HEK293 (cell line): ENCODE measurements at regions not wholly inside any gene's neighbourhood (a gene's known extent, or its start where the extent isn't known, plus 50 kb on each side); places are given as distances from the start of the nearest gene placed in this dataset.

Source experiments
- CTCF ChIA-PET: fragments of 350-600 bp; formaldehyde crosslinking; extraction: SDS; loops from one replicate; lab custom pipeline; 2021; ENCODE audit warnings: antibody characterized with exemption; lab: Yijun Ruan, JAX
- POLR2A ChIA-PET: fragments of 300-600 bp; formaldehyde crosslinking; extraction: SDS; loops from one replicate; lab custom pipeline; 2020; ENCODE audit warnings: antibody characterized with exemption, inconsistent platforms; lab: Yijun Ruan, JAX
- H3K27ac ChIP-seq: fragments of 200-500 bp; sonication (Bioruptor generic); 2 replicates; pipeline ENCODE4 v1.5.1; 2014; ENCODE audit warnings: low read depth, low read length, control low read depth, inconsistent platforms; ENCODE audit errors: extremely low read depth
- H3K36me3 ChIP-seq, 2 experiments: fragments of 200-500 bp in 1 of 2; sonication (Bioruptor generic) in 1 of 2; 1 replicate in 1 of 2; 2 replicates in 1 of 2; pipeline ENCODE4 v1.5.1; 2014 to 2017; ENCODE audit warnings: inconsistent platforms in 2 of 2, low read length in 2 of 2; ENCODE audit not compliant: control insufficient read depth in 2 of 2, insufficient read depth in 1 of 2
- H3K4me1 ChIP-seq: fragments of 200-500 bp; sonication (Bioruptor generic); 2 replicates; pipeline ENCODE4 v1.5.1; 2014; ENCODE audit warnings: mild to moderate bottlenecking, low read length, inconsistent platforms; ENCODE audit not compliant: control insufficient read depth, insufficient read depth
- H3K4me3 ChIP-seq: 2 replicates; pipeline ENCODE4 v1.5.1; 2011; ENCODE audit warnings: low read depth, mild to moderate bottlenecking, control low read depth, low read length, moderate library complexity
- H3K9me3 ChIP-seq: fragments of 200-500 bp; sonication (Bioruptor generic); 2 replicates; pipeline ENCODE4 v1.5.1; 2014; ENCODE audit warnings: low read depth, low read length, inconsistent platforms; ENCODE audit not compliant: control insufficient read depth, insufficient read depth
- IKZF3 ChIP-seq: fragments of 450-650 bp; IDR thresholded peaks from 2 replicates; pipeline ENCODE4 v1.5.0; 2018; ENCODE audit warnings: missing biosample characterization, mild to moderate bottlenecking, missing genetic modification characterization, moderate library complexity
- OVOL3 ChIP-seq: fragments of 450-650 bp; formaldehyde crosslinking; IDR thresholded peaks from 2 replicates; pipeline ENCODE4 v1.5.1; 2016; ENCODE audit warnings: missing biosample characterization, missing genetic modification characterization
- PRDM4 ChIP-seq: fragments of 450-650 bp; formaldehyde crosslinking; IDR thresholded peaks from 2 replicates; pipeline ENCODE4 v1.5.1; 2017; ENCODE audit warnings: missing biosample characterization, missing genetic modification characterization
- SCRT2 ChIP-seq: fragments of 450-650 bp; formaldehyde crosslinking; IDR thresholded peaks from 2 replicates; pipeline ENCODE4 v1.5.1; 2016; ENCODE audit warnings: missing biosample characterization, missing genetic modification characterization
- ZFP37 ChIP-seq: fragments of 450-650 bp; formaldehyde crosslinking; IDR thresholded peaks from 2 replicates; pipeline ENCODE4 v1.5.1; 2016; ENCODE audit warnings: missing biosample characterization, missing genetic modification characterization
- ZNF174 ChIP-seq: fragments of 450-650 bp; formaldehyde crosslinking; IDR thresholded peaks from 2 replicates; pipeline ENCODE4 v1.5.0; 2017; ENCODE audit warnings: missing biosample characterization, mild to moderate bottlenecking, missing genetic modification characterization
- ZNF18 ChIP-seq: fragments of 450-650 bp; formaldehyde crosslinking; IDR thresholded peaks from 2 replicates; pipeline ENCODE4 v1.5.1; 2016; ENCODE audit warnings: missing biosample characterization, missing genetic modification characterization
- ZNF202 ChIP-seq: fragments of 450-650 bp; formaldehyde crosslinking; IDR thresholded peaks from 2 replicates; pipeline ENCODE4 v1.5.1; 2016; ENCODE audit warnings: missing biosample characterization, missing genetic modification characterization, borderline replicate concordance
- ZNF24 ChIP-seq: fragments of 450-650 bp; formaldehyde crosslinking; IDR thresholded peaks from 2 replicates; pipeline ENCODE4 v1.5.1; 2016; ENCODE audit warnings: missing biosample characterization, missing genetic modification characterization
- ZNF248 ChIP-seq: fragments of 450-650 bp; formaldehyde crosslinking; IDR thresholded peaks from 2 replicates; pipeline ENCODE4 v1.5.1; 2017; ENCODE audit warnings: missing biosample characterization, missing genetic modification characterization
- ZNF366 ChIP-seq: fragments of 450-650 bp; formaldehyde crosslinking; conservative IDR thresholded peaks from 2 replicates; pipeline ENCODE4 v1.5.1; 2016; ENCODE audit warnings: missing biosample characterization, missing genetic modification characterization
- ZNF48 ChIP-seq: fragments of 450-650 bp; formaldehyde crosslinking; IDR thresholded peaks from 2 replicates; pipeline ENCODE4 v1.5.1; 2016; ENCODE audit warnings: missing biosample characterization, missing genetic modification characterization
- ZNF518A ChIP-seq: fragments of 450-650 bp; formaldehyde crosslinking; conservative IDR thresholded peaks from 2 replicates; pipeline ENCODE4 v1.5.1; 2016; ENCODE audit warnings: low read depth, missing biosample characterization, missing genetic modification characterization
- ZNF596 ChIP-seq: fragments of 450-650 bp; IDR thresholded peaks from 2 replicates; pipeline ENCODE4 v1.5.0; 2018; ENCODE audit warnings: missing biosample characterization, mild to moderate bottlenecking, missing genetic modification characterization, moderate library complexity
- ZNF701 ChIP-seq: fragments of 450-650 bp; formaldehyde crosslinking; IDR thresholded peaks from 2 replicates; pipeline ENCODE4 v1.5.1; 2016; ENCODE audit warnings: missing biosample characterization, missing genetic modification characterization
- ZNF776 ChIP-seq: fragments of 450-650 bp; formaldehyde crosslinking; IDR thresholded peaks from 2 replicates; pipeline ENCODE4 v1.5.0; 2017; ENCODE audit warnings: missing biosample characterization, missing genetic modification characterization, borderline replicate concordance
- ZNF843 ChIP-seq: fragments of 450-650 bp; formaldehyde crosslinking; IDR thresholded peaks from 2 replicates; pipeline ENCODE4 v1.5.1; 2016; ENCODE audit warnings: missing biosample characterization, missing genetic modification characterization
- TF ChIP-seq, protein P1 (sequence below): IDR thresholded peaks from 2 replicates; pipeline ENCODE4 v1.6.1; 2011; ENCODE audit warnings: mild to moderate bottlenecking, low read depth, low read length, borderline replicate concordance
- TF ChIP-seq, protein P2 (sequence below): fragments of 450-650 bp; formaldehyde crosslinking; IDR thresholded peaks from 2 replicates; pipeline ENCODE4 v1.5.1; 2016; ENCODE audit warnings: missing biosample characterization, missing genetic modification characterization
- TF ChIP-seq, protein P3 (sequence below): fragments of 450-650 bp; formaldehyde crosslinking; conservative IDR thresholded peaks from 2 replicates; pipeline ENCODE4 v1.5.1; 2016; ENCODE audit warnings: low read depth, missing biosample characterization, missing genetic modification characterization

DNA sequence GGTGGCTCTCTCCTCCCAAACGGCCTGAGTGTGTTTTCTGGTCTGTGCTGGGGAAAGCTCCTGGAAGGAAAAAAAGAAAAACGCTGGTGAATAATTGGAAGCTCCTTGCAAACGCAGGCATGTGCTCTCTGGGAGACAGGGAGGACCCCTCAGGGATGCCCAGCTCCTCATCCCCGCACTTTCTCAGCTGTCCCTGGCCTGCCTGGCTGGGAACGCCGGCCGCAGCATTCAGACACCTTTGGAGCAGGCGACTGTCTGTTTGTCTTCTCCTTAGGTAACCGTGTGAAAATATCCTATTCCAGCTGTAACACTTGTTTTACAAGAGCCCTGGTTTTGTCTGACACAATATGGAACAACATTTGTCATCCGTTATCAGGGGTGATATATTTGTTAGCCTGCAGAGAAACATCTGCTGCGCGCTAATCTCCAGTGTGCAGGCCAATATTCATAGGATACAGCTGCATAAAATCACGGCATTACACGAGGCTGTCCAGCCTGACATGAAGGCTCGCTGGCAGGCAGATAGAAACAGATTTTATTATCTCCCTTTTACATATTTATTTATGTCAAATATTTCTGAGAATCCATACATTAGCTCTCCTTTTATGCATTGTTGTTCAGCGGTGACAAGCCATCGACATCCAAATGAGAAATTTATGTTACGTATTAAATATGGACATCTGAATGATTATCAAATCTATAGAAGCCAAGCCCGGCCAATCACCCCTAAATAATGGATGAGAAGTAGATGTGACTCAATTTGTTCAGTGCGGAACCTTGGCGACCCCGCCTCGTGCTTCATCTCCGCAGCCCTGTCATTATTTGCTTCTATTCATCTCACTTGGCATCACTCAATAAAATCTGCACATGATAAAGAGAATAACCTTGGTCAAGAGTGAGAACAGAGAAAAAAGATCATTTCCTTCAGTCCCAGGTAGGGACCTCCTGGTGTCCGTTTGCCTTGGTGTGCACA is 675.1 kb upstream of the SALL3 start:
- Histone ChIP-seq H3K27ac (no peak overlapping the region), H3K36me3 (no peaks in the 10 kb centered on the region), H3K4me3 (no peak overlapping the region), H3K9me3 (no peaks in the 10 kb centered on the region), H3K4me1 (no peaks in the 10 kb centered on the region)
- POLR2A ChIA-PET = no interaction called here
- TF ChIP-seq ZNF596 (tag by site-specific recombination) (no peak), OVOL3 (tag by site-specific recombination) (no peak), ZNF366 (tag by site-specific recombination) (no peak), ZNF174 (no peak), ZNF518A (tag by site-specific recombination) (no peak), ZNF701 (tag by site-specific recombination) (no peak), ZNF248 (tag by site-specific recombination) (no peak), ZNF18 (no peak), PRDM4 (no peak), SCRT2 (tag by site-specific recombination) (no peak), ZNF24 (no peak), ZNF776 (no peak), ZFP37 (tag by site-specific recombination) (no peak), IKZF3 (tag by site-specific recombination) (no peak), ZNF48 (no peak), ZNF202 (tag by site-specific recombination) (no peak), ZNF843 (no peak)
- TF ChIP-seq, protein P1, sequence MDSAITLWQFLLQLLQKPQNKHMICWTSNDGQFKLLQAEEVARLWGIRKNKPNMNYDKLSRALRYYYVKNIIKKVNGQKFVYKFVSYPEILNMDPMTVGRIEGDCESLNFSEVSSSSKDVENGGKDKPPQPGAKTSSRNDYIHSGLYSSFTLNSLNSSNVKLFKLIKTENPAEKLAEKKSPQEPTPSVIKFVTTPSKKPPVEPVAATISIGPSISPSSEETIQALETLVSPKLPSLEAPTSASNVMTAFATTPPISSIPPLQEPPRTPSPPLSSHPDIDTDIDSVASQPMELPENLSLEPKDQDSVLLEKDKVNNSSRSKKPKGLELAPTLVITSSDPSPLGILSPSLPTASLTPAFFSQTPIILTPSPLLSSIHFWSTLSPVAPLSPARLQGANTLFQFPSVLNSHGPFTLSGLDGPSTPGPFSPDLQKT = no peak
- TF ChIP-seq, protein P2, sequence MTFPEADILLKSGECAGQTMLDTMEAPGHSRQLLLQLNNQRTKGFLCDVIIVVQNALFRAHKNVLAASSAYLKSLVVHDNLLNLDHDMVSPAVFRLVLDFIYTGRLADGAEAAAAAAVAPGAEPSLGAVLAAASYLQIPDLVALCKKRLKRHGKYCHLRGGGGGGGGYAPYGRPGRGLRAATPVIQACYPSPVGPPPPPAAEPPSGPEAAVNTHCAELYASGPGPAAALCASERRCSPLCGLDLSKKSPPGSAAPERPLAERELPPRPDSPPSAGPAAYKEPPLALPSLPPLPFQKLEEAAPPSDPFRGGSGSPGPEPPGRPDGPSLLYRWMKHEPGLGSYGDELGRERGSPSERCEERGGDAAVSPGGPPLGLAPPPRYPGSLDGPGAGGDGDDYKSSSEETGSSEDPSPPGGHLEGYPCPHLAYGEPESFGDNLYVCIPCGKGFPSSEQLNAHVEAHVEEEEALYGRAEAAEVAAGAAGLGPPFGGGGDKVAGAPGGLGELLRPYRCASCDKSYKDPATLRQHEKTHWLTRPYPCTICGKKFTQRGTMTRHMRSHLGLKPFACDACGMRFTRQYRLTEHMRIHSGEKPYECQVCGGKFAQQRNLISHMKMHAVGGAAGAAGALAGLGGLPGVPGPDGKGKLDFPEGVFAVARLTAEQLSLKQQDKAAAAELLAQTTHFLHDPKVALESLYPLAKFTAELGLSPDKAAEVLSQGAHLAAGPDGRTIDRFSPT (tag by site-specific recombination) = no peak
- TF ChIP-seq, protein P3, sequence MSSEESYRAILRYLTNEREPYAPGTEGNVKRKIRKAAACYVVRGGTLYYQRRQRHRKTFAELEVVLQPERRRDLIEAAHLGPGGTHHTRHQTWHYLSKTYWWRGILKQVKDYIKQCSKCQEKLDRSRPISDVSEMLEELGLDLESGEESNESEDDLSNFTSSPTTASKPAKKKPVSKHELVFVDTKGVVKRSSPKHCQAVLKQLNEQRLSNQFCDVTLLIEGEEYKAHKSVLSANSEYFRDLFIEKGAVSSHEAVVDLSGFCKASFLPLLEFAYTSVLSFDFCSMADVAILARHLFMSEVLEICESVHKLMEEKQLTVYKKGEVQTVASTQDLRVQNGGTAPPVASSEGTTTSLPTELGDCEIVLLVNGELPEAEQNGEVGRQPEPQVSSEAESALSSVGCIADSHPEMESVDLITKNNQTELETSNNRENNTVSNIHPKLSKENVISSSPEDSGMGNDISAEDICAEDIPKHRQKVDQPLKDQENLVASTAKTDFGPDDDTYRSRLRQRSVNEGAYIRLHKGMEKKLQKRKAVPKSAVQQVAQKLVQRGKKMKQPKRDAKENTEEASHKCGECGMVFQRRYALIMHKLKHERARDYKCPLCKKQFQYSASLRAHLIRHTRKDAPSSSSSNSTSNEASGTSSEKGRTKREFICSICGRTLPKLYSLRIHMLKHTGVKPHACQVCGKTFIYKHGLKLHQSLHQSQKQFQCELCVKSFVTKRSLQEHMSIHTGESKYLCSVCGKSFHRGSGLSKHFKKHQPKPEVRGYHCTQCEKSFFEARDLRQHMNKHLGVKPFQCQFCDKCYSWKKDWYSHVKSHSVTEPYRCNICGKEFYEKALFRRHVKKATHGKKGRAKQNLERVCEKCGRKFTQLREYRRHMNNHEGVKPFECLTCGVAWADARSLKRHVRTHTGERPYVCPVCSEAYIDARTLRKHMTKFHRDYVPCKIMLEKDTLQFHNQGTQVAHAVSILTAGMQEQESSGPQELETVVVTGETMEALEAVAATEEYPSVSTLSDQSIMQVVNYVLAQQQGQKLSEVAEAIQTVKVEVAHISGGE (tag by site-specific recombination) = no peak
- CTCF ChIA-PET = interaction anchor here (0.7 to 1.3 kb wide), 2 partner anchors 10 to 746 kb away, joined by 3 read pairs; no protein-coding TSS in a partner anchor
